Activated T-helper 9 cell treated with anti-CD3 and anti-CD28 coated beads, Interleukin-2, amount 50 U/mL, for 16 hours (primary cell): ENCODE measurements at regions not wholly inside any gene's neighbourhood (a gene's known extent, or its start where the extent isn't known, plus 50 kb on each side); places are given as distances from the start of the nearest gene placed in this dataset.

Experiments used
- DNase-seq: peaks from one replicate; pipeline ENCODE4 v3.0.0-alpha.2; 2020; ENCODE audit warnings: low read depth

DNA sequence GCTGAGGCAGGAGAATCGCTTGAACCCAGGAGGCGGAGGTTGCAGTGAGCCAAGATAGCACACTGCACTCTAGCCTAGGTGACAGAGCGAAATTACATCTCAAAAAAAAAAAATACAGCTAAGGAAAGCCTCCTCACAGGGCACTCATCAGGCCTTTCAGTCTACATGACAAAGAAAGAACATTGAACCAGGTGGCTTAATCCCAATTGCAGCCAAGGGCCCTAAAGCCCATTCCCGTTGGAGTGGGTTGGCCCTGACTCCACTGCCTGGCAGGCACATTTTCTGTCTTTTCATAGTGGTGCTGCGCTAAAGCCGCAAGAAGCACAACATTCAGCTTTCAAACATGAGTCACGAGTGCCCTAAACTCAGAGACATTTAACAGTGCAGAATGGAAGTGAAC lies 372.5 kb downstream of the RNF144A start:
- DNase-seq: no peak

DNA sequence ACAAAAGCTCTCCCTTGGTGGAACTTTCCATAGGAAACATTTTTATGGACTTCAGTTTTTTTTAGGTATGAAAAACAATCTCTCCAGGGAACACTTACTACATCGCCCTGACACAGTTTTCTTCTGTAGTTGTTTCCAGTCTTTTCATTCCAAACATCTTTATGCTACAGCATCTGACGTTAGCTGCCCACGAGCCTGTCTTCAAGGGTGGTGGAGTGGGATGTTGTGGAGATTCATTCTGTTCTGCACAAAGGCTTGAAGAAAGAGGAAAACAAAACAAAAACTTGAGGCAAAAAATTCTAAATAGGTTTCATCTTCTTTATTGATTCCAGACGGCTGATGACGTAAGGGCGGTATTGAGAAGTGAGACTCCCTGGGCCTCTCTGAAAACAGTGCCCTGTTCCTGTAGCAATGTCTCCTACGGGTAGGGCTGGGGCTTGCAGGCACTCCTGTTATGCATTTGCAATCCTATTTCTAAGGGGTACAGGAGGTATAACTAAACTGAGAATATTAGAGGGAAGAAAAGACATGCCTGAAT lies 375.0 kb downstream of the RNF144A start:
- no peak for DNase-seq

DNA sequence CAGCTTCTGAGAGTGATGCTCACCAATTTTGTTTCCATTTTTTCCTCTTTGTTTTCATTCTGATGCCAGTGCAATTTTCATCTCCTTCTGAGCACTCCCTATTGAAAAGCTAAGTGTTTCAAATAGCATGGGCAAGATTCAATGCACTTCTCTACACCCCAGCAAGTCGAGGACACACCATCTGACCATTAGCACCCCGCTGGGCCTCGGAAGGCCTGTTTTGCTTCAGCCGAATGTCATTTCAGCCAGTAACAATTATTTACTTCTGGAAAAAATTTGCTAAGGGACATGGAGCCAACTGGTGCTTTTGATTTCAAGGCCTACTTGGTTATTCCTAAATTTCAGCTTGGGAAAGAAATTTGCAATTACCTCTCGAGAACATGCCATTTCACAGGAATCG lies 392.4 kb downstream of the RNF144A start:
- no peak for DNase-seq

DNA sequence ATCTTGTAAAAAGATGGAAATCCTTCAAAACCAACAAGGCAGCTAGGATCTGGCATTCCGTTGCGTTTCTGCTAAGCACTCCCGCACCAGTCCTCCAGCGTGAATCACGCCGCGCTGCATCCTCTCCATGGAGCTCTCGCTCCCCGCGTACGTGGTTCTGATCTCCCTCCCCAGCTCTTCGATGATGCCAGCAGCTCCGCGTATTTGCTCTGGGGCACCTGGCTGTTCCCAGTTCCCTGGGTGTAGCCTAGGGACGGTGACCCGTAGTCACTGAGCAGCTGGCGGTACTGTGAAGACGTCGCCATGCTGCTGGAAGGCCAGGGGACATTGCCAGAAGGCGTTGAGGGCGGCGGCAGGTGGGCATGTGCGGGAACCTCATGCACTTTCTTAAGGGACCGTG lies 407.5 kb downstream of the RNF144A start:
- no peak for DNase-seq

DNA sequence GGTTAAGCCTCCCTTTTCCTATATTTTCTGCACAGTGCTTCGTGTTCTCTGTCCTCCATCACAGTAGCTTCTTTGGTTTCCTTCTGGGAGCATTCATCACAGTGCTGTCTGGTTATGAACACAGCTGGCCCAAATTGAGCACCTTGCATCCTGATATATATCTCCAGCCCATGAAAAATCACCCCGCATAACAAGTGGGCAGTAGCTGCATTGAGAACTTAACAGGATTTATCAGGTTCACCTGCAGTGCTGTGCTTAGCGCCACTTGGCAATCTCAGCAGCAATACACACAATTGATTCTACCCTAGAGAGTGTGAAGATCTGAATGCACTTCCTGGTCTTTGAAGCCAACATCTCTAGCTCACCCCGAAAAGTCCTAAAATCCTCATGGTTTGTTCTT lies 408.0 kb downstream of the RNF144A start:
- no peak for DNase-seq

DNA sequence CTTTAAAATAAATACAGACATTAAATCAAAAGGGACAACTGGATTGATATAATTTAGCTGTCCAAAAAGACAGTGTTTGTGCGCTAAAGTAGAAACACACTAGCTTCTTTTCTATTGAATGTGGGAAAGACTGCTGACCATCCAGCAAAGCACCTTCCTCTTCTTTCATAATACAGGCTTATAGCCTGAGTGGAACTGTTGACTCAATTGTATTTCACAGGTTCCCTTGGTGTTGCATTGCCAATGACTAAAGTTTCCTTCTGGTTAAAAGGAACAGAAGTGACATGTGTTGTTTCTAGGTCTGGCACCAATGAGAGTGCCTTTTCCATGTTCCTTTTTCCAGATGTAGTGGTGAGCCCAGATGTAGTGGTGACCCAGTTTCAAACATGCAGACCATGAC lies 412.3 kb downstream of the RNF144A start:
- DNase-seq: no peak

DNA sequence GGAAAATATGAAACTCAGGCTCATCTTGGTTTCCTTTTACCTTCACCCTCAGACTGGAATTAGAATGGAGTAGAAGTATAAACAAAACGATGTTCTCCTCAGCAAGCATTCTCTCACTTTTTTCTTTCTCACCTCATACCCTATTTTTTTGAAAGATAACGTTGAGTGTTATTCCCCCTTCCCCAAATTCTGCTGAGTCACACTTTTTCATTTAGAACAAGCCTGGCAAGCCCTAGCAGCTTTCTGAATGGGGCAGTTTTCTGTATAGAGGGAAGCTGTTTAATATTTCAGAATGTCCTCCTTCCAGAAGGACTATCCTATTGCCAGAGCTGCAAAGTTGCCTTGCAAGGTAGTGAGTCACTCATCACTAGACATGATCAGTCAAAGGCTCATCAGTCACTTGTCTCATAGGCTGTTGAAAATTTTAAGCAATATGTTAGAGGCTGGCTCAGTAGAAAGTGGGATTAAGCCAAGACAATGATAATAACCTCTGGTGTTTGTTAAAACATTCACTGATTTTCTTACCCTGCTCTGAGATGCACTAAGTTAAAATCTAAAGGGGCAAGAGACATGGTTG lies 416.1 kb downstream of the RNF144A start:
- no peak for DNase-seq

DNA sequence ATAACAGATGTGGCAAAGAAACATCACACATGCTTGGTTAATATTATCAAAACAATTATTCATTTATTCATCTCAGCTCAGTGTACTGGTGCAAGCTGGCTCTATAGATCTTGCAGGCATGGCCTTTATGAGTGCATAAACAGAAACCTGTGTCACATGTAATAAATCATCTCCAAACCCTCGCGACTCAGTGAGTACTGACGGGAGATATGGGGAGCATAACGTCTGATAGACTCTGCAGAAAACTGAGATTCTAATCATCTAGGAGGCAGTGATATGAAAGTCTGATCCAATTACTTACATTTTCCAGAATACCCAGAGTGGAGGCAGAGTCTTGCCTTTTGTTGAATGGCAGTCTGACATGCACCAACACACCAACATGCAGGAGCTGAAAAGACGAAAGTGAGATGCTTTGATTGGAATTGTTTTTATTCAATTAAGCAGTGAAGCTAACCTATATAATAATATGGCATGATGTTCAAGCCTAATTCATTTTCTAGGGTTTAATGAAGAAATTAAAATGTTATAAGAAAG lies 416.8 kb downstream of the RNF144A start:
- DNase-seq: no peak

DNA sequence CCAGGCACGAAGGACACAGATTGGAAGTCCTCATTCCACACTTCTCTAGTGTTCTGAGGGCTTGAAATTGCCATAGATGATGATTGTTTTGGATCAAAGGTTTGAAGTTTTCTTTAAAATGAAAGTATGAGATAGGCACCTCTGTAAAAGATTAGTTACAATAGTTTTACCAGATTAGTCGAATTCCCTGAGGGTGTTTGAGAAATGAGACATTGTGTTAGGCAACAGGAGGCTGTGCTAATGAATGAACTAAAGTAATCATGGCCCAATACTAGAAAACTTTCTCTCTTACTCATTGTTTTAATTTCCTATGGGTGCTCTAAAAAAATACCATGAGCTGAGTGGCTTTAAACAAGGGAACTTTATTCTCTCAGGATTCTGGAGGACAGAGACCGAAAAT lies 421.7 kb downstream of the RNF144A start:
- DNase-seq: no peak

DNA sequence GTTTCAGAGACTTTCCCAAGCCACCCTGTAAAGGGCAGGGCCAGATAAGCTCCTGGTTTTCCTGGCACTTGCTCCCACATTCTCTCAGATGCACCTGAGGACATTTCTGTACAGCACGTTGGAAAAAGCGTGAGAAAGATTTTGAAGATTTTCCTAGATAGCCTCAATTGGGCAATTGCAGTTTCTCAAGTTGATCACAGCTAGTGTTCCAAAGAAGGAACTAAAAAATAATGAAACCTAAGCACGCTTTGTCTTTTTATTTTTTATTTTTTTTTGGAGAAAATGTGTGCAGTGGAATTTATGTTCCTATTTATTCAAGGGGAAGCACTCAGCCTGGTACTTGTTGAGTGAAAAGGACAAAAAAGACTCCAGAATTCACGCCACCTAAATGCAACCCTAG lies 429.1 kb downstream of the RNF144A start:
- no peak for DNase-seq

DNA sequence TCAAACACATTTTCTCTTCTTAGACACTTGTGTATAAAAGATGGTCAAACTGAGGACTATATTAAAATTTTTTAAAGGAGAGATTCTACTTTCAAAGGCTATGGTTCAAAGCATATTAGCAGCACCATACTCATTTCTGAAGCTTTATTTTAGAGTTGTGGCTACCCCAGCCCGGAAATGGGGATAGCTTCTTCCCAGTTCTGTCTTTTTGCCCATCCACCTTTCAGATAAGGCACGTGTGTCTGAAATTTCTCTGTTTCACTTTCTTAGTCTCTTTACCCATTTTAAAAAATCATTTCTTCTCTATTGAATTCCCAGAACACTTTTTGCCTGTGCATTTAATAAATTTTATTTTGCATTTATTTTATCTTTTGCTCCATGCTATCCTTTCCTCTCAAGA lies 431.5 kb downstream of the RNF144A start:
- DNase-seq: no peak

DNA sequence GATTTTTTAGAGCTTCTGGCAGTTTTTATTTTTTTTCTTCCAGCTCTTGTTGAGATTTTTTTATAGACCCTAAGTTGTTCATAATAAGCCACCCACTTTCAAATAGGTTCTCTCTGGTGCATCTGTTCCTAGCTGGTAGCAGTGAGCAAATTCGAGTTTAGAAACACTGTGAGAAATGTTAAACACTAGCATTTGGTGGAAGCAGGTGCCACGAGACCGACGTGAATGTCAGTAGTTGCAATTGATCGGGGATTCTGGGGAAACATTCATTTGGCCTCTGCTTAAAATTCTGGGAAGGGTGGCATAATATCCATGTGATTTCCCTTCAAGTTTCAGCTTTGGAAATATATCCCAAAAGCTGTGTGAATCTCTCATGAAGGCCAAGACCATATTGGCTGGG lies 435.0 kb downstream of the RNF144A start:
- DNase-seq: no peak

DNA sequence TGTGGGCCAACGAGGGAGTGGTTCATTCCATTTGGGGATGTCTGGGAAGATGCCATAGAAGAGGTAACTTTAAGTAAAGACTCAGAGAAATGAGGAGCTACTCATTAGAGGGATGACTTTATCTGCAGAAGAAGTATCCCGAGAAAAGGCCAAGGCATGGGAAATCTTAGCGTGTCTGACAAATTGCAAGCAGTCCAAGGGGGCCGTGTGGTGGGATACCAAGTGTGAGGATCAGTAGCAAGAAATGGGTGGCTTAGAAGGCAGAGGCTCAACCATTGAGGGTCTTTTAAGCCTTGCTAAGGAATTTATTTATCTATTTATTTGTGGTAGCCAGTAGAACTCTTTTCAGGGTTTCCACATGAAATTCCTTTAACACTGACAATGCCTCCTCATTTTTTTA lies 436.4 kb downstream of the RNF144A start:
- no peak for DNase-seq

DNA sequence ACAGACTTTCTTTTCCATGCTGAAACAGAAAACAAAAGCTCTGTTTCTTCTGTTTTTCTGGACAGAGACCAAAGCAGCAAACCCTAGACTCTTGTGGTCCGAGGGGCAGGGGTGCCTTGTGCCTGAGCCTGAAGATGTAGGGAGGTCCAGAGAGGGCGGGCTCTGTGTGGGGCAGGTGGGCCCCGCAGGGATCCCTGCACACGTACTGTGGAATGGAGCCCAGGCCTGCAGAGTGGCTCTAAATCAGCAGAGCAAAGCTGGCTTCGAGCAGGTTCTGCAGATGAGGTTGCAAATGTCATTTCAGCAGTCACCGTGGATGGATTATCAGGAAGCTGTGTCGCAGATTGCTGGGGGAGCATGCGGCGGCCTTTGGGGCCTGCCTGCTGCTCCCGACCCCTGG lies 438.6 kb downstream of the RNF144A start:
- no peak for DNase-seq

DNA sequence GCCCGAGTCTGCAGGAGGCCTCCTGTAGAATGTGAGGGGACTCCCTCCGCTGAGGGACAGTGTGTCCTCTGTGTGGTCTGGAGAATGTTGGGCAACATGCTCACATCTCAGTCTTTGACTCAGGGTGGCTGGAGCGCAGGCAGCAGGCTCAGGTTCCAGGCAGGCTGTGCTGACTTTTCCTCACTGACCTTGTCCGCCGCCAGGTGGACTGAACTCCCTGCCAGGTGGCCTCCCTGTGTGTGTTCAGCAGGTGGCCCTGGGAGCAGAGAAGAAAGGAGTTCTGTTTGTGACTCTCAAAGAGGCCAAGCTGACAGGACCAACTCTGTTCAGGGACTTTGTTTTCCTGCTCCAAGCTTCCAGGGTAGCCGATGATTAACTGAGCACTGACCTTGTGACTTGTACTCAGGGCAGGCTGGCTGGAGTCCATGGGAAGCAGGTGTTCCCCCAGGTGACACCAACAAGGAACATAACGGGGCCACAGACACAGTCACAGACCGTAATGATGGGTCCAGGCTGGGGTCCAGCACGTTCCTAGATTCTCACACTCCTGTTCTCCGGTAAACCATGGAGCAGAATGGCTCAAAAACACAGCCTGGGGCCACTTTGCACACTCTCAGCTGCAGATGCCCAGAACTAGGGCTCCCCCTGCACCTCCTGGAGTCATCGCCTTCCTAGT lies 439.8 kb downstream of the RNF144A start:
- DNase-seq: no peak

DNA sequence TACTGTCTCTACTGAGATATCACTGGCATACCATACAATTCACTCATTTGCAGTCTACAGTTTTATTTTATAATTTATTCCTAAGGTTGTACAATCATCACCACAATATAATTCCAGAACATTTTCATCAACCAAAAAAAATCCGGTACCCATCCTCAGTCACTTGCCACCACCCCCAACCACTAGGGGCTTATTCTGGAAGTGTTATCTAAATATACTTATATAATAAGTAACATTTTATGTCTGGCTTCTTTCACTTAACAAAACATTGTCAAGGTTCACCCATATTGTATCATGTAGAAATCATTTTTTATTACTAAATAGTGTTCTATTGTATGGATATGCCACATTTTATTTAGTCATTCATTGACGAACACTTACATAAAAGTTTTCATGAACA lies 440.8 kb downstream of the RNF144A start:
- no peak for DNase-seq

DNA sequence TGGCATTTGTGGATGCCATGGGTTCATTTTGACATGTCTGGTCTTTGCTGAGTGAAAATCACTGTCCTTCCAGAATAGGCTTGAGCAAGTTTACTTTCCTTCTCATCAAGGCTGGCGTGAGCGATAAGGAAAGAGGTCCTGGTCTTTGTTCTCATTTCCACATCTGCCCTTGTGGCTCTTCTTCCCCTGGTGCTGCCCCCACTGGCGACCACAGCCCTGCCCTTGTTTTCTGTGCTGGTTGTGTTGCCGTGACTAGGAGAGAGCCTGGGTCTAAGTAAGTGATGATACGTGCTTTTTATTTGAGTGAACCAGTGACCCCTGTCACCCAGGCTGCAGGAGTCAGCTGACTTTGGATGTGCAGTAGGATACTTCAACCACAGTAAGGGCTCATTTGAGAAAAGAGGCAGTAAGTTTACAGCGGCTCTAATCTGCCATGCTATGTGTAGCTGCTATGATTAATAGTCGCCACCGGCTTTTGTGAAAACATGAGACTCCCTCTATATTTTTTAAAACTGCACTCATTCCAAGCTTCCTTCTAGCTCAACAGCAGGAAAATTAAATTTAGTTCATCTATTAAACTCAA lies 441.7 kb downstream of the RNF144A start:
- no peak for DNase-seq

DNA sequence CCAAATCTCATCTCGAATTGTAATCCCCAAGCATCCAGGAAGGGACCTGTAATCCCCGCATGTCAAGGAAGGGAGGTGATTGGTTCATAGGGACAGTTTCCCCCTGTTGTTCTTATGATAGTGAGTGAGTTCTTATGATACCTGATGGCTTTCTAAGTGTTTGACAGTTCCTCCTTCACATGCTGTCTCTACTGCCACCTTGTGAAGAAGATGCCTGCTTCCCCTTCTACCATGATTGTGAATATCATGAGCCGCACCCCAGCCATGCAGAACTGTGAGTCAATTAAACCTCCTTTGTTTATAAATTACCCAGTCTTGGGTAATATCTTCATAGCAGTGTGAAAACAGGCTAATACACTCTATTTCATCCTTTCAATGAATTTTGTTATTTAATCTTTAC lies 446.7 kb downstream of the RNF144A start:
- no peak for DNase-seq

DNA sequence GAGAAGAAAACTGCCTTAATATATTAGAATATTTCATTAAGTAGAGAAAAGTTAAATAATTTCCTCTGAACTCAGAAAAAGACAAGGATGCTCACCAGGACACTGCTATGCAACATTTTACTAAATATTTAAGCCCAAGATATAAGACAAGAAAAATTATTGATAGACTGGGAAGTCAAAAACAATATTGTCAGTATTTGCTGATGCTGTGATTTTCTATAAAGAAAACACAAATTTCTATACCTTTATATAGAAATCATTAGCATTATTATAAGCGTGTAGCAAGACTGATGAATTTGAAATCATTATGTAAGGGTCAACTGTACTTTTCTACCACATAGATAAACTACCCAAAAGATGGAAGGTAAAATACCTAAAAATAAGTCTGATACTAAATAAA lies 451.0 kb downstream of the RNF144A start:
- no peak for DNase-seq

DNA sequence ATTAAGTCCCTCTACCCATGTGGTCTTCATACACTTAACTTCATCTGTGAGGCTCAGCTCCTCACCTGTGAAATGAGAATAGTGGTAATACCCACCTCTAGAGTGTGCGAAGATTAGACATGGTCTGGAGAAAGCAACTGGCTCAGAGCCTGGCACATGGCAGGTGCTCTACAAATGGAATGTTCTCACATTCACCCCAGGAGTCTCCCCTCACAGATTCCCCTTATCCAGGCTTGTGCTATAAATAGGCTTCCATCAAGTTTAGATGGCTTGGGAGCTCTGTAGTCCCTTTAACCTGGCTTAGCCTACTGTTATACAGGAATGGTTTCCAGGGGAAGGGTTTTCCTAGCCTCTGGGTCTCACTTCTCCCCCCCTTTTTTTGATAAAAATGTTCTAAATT lies 455.9 kb downstream of the RNF144A start:
- no peak for DNase-seq

DNA sequence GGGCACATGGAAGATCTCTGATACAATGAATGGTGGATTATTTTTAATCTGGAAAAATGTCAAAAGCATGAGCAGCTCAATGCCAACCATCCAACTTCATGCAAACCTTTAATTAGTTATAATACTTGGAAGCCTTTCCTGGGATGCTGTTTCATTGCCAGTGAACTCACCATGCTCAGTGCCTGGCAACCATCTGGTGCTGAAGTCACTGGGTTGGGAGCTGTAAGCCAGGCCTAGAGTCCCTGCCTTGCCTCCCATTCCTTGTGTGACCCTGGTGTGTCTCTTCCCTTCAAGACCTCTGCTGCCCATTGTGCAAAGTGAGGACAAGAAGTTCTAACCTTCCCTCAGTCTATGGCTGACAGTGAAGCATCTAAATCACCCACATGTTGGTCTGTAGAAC lies 458.7 kb downstream of the RNF144A start:
- DNase-seq: no peak

DNA sequence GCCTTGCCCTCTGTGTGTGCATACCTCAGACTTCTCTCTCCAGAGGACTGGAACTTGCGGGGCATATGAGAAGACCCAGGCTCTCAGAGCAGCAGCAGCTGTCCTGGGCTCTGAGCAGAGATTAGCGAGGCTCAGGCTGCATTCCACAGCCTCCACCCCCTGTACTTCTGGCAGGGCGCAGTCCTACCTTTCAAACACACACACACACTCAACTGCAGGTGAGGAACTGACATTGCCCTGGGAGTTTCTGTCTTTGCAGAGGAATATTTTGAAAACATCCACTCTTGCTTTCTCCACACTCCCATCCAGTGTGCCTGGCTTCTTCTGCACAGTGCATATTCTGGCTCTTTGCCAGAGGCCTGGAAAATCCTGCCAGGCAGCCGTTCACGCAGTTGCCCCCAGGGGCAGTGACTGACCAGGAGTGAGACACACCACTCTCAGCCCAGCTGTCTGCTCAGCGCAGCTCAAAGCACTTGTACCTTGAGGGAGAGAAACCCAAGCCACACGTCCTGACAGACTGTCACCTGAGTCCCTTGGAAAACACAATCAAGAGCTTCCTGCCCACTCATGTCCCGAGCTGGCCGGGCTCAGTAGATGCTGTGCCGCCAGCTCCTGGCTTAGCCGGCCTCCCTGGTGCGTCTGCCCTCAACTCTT lies 460.8 kb downstream of the RNF144A start:
- DNase-seq: no peak

DNA sequence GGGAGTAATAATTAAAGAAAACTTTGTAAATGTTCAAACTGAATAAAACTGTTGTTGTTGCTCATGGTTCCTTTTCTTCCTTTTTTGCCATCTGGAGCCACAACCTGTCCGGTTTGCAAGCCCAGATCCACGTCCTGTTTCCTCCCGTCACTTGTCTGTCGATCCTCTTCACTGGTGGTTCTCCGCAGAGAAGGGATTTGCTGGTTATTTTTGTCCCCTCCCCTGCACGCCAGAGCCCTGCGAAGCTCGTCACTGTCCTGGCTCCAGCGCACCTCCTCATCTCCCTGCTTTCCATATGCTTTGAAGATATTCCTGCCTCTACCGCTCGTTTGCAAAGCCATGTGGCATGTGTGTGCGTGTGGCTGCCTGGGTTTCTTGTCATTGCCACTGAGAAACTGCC lies 461.4 kb downstream of the RNF144A start:
- DNase-seq: no peak
